ENCODE measurements at regions not wholly inside any gene's neighbourhood (a gene's known extent, or its start where the extent isn't known, plus 50 kb on each side); places are given as distances from the start of the nearest gene placed in this dataset.
"Not testable (repeated sequence)": the region's sequence is repeated elsewhere in the genome, so short reads cannot be mapped to it uniquely, and the experiment has no call there.

- no peak for TF ChIP-seq CTCF (IDR thresholded peaks at IDR 0.05)
- no peak for DNase-seq
- H3K9me3 ChIP-seq = no peaks in the 10 kb centered on the region
- intact Hi-C loops (cut with DNase I) = no loop called here
- no peak overlapping the region for H3K27ac ChIP-seq
- no peaks in the 10 kb centered on the region for H3K36me3 ChIP-seq
- no peak overlapping the region for H3K9ac ChIP-seq (ENCODE audit: low read depth in 2 of 2, low read length in 2 of 2)
- no peak overlapping the region for H3K4me3 ChIP-seq
- no peaks in the 10 kb centered on the region for H3K4me1 ChIP-seq
- no peaks in the 10 kb centered on the region for H3K27me3 ChIP-seq
These were observed 318.8 kb downstream of the BCKDHB start for GRCh38 chr6:80425089-80425823.

GRCh38 chr6:80411486-80411885 lies 305.0 kb downstream of the BCKDHB start:
- Histone ChIP-seq H3K27ac (no peak overlapping the region), H3K36me3 (no peaks in the 10 kb centered on the region), H3K4me1 (no peaks in the 10 kb centered on the region), H3K9ac (ENCODE audit: low read depth in 2 of 2, low read length in 2 of 2) (no peak overlapping the region), H3K4me3 (no peak overlapping the region), H3K9me3 (no peaks in the 10 kb centered on the region), H3K27me3 (no peaks in the 10 kb centered on the region)
- TF ChIP-seq CTCF (IDR thresholded peaks at IDR 0.05) = no peak
- no peak for DNase-seq
- intact Hi-C loops (cut with DNase I) = no loop called here

- DNase-seq; H3K4me3 ChIP-seq; H3K4me1 ChIP-seq; intact Hi-C loops (cut with DNase I); H3K9ac ChIP-seq (ENCODE audit: low read depth in 2 of 2, low read length in 2 of 2); H3K36me3 ChIP-seq; H3K9me3 ChIP-seq; H3K27me3 ChIP-seq; H3K27ac ChIP-seq: not testable (repeated sequence)
These were observed 301.5 kb downstream of the BCKDHB start for GRCh38 chr6:80407976-80408375.

GRCh38 chr6:80404889-80405288 lies 298.4 kb downstream of the BCKDHB start:
- Histone ChIP-seq H3K36me3 (no peaks in the 10 kb centered on the region), H3K9me3 (no peaks in the 10 kb centered on the region), H3K27me3 (no peaks in the 10 kb centered on the region), H3K9ac (ENCODE audit: low read depth in 2 of 2, low read length in 2 of 2) (no peak overlapping the region), H3K4me3 (no peak overlapping the region), H3K27ac (no peak overlapping the region), H3K4me1 (no peaks in the 10 kb centered on the region)
- intact Hi-C loops (cut with DNase I) = no loop called here
- no peak for TF ChIP-seq CTCF (IDR thresholded peaks at IDR 0.05)
- DNase-seq = no peak

- intact Hi-C loops (cut with DNase I) = no loop called here
- H3K9ac ChIP-seq (ENCODE audit: low read depth in 2 of 2, low read length in 2 of 2) = no peak overlapping the region
- TF ChIP-seq CTCF (IDR thresholded peaks at IDR 0.05) = no peak
- DNase-seq = no peak
- H3K27ac ChIP-seq = no peak overlapping the region
- H3K4me1 ChIP-seq = no peaks in the 10 kb centered on the region
- H3K27me3 ChIP-seq = no peaks in the 10 kb centered on the region
- no peaks in the 10 kb centered on the region for H3K36me3 ChIP-seq
- no peaks in the 10 kb centered on the region for H3K9me3 ChIP-seq
- H3K4me3 ChIP-seq = no peak overlapping the region
These were observed 296.9 kb downstream of the BCKDHB start for GRCh38 chr6:80403365-80403764.

GRCh38 chr6:80402266-80402665 lies 295.8 kb downstream of the BCKDHB start:
- no peak overlapping the region for H3K27ac ChIP-seq
- no peak for DNase-seq
- H3K27me3 ChIP-seq = no peaks in the 10 kb centered on the region
- H3K36me3 ChIP-seq = no peaks in the 10 kb centered on the region
- TF ChIP-seq CTCF (IDR thresholded peaks at IDR 0.05) = no peak
- intact Hi-C loops (cut with DNase I) = no loop called here
- no peaks in the 10 kb centered on the region for H3K4me1 ChIP-seq
- H3K4me3 ChIP-seq = no peak overlapping the region
- no peaks in the 10 kb centered on the region for H3K9me3 ChIP-seq
- H3K9ac ChIP-seq (ENCODE audit: low read depth in 2 of 2, low read length in 2 of 2) = no peak overlapping the region
